GM19351 (cell line): ENCODE measurements at regions not wholly inside any gene's neighbourhood (a gene's known extent, or its start where the extent isn't known, plus 50 kb on each side); places are given as distances from the start of the nearest gene placed in this dataset.
"Not testable (repeated sequence)": the region's sequence is repeated elsewhere in the genome, so short reads cannot be mapped to it uniquely, and the experiment has no call there.

ENCODE experiments used
- ATAC-seq: cut with Tn5 transposase; IDR thresholded peaks from one replicate; pipeline ENCODE4 v1.9.1; 2021; ENCODE audit warnings: mild to moderate bottlenecking, moderate library complexity; ENCODE audit not compliant: unreplicated experiment

DNA sequence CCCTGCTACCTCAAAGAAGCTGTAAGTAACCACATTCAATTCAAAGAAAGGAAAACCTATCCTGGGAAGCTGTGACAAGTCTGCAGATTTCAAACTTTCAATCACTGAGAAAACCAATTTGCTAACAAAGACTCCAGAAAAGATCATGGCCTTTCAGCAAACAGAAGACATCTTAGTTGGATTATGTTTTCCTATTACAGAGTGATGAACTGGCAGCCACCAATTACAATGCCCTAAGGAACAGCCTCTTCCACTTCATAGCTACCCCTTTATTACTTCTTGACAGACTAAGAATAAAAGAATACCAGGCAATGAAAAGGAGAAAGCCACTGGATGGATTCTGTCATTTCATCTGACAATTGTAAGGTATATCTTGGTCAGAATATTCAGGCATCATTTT lies 128.2 kb upstream of the RASEF start:
- no peak for ATAC-seq

DNA sequence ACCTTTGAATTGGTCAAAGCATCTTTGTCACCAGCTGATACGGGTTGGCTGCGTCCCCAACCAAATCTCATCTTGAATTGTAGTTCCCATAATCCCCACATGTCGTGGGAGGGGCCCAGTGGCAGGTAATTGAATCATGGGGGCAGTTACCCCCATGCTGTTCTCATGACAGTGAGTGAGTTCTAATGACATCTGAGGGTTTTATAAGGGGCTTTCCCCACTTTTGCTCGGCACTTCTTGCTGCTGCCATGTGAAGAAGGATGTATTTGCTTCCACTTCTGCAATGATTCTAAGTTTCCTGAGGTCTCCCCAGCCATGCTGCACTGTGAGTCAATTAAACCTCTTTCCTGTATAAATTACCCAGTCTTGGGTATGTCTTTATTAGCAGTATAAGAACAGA lies 126.1 kb upstream of the RASEF start:
- ATAC-seq, result not testable (repeated sequence)

DNA sequence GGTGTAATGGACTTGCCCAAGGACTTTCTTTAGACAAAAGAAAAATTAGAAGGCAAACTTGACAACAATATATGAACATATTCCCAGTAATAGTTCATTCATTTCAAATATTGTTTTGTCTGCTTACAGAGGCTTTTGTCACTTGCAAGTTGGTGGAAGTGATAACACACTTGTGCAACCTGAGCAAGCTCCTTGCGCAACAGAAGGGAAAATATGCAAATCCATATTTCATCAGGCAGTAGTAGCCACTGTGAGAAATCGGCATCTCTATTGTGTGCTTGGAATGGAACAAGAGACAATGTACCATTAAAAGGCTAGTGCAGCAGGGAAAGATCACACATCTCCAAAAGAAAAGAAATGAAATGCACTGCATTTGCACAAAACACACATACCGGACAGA lies 125.3 kb upstream of the RASEF start:
- no peak for ATAC-seq

DNA sequence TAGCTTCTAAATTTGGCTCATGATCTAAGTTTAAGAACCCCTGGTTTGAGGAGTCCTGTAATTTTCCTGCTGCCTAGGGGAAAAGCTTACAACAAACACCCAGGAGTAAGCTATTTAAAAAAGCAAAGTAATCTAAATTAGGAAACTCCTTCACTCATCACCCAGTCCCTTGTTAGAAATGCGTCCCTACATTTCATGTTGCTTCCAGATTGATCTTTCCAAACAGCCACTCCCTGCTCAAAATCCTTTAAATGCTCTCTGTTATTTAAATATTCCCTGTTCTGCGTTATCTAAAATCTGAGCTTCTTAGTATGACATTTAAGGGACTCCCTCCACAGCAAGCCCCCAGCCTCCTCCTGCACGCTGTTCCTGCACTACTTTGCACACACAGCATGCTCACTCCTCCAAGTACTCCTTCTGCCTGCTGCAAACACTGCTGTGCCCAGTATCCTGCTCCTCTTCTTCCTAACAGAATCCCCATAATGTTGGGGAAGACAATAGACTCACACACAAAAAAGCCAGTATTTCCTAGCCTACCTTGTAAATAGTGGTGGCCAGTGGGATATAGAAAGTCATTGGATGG lies 123.3 kb upstream of the RASEF start:
- no peak for ATAC-seq

DNA sequence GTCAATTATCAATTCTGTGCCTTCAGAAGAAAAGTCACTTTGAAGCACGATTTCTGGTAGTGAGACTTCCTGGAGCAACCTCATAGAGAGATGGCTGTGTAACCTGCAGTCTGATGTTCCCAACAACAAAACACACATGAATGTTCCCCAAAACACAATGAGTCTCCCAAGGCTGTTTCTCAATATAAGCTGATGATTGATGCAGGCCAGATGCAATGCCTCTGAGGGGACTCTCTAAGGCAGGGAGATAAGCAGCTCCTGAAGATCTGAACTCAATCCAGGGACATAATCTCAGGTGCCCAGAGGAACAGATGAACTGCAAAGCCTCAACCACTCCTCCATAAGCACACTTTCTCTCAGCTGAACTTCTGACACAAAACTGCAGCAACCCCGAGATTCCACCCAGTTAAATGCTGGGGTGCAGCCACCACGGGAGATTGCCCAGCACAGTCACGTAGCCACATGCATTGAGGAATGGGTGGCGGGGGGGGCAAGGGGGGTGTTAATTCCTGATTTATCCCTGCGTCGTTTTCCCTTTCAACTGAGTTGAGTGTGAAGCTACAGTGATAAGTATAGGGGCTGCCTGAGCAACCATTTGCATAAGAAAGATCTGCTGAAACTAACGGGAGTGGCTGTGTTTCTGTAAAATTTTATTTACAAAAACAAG lies 122.7 kb upstream of the RASEF start:
- ATAC-seq, result no peak

DNA sequence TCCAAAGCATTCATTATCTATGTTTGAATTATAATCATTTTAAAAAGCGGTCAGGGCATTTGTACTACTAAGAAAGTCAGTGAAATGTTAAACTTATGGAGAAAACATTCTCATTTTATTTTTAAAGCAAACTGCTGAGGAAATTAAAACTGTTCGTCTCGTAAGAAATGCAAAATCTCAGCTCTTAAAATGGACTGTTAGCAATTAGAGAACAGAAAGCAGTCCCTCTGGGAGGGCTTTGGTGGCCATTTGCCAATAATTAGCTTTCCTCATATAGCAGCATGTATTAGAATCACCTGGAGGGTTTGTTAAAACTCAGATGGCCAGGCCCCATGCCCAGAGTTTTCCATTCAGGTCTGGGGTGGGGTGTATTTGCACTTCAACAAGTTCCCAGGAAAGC lies 120.7 kb upstream of the RASEF start:
- no peak for ATAC-seq

DNA sequence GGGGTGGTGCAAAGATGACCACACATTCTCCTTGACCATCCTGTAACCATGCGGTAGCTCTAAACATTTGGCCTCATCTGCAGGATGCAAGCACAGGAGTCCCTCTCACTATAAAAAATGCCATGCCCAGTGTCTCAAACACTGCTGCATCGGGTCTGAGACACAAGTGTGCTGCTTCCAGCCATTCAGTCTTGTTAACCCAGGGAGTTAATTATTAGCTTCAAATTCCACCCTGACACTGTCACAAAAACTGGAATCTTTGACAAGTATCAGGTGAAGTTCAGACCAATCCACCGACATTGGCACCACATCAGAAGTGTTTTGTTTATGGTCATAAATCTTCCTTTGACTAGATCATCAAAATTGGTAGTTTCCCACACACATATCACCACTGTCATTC lies 119.1 kb upstream of the RASEF start:
- ATAC-seq, result no peak

DNA sequence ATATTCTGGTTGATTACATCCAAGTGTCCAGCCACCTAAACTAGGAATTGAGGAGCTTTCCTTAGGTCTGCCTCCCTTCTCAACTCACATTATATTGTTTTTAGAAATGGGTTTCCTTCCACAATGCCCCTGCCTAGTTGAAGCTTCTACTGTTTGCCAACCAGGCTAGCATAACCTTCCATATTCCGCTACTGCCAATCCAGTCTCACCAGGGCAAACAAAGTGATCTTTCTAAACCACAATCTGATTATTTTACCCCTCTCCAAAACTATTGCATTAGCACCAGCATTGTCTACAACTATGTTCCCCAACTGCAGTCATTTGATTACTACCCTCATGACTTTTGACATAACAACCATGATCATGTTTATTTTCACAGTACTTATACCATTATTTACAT lies 115.8 kb upstream of the RASEF start:
- no peak for ATAC-seq

DNA sequence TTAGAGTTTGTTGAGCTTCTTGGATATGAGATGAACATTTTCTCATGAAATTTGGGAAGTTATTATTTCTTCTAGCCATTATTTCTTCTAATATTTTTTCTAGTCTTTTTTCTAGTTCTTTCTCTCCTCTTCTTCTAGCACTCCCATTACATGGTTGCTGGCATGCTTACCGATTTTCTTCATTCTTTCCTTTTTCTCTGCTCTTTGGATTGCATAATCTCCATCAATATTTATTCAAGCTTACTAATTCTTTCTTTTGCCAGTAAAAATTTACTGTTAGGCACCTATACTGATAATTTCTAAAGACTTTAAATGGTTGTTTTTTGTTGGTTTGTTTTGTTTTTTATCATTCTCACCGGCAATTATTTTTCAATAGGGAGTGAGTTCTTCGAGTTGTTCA lies 114.8 kb upstream of the RASEF start:
- ATAC-seq, result no peak

DNA sequence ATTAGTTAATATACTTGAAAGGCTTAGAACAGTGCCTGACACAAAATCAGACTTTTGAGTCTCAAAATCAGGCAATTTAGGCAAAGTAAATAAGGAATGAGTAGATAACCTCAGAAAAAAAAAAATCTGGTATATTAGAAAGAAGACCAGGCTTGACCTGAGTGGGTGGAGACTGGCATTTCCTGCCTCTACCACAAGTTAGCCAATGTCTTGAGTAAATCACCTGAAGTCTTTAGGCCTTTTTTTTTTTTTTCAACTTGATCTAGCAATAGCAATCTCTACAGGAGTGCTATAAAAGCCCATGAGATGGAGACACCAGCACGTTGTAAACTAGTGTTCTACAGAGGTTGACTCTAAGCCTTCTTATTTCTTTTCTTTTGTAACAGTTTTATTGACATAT lies 104.2 kb upstream of the RASEF start:
- ATAC-seq, result no peak

DNA sequence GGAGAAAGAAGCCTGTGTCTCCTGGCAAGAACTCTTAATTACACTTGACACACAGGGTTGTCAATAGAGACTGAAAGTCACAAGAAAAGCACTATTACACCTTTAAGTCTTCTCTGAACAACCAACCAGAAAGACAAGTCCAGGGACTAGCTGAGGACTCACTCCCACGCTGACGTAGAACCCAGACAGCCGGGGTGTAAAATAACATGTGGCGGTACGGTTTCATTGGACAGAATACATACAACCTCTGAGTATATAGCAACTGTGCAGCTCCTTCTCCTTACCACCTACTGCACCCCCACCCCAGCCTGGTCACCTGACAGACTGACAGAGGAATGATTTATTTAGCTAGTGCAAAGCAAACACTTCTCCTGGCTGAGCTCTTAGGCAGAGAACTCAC lies 103.4 kb upstream of the RASEF start:
- ATAC-seq, result no peak

DNA sequence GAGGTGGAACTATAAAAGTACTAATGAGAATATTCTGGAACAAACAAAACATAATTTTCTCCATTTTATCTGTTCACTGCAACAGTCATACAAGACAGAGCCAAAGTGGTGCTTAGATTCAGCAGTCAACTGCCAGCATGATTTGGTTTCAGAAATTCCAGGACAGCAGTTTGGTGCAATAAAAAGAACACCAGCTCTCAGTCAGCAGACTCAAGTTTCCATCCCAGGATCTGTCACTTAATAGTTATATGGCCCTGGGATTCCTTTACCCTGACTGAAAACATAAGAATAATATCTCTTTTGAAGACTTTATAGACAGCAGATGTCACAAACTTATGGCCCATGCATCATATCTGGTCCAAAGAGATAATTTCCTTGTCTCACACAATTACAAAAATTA lies 92.8 kb upstream of the RASEF start:
- ATAC-seq, result no peak

DNA sequence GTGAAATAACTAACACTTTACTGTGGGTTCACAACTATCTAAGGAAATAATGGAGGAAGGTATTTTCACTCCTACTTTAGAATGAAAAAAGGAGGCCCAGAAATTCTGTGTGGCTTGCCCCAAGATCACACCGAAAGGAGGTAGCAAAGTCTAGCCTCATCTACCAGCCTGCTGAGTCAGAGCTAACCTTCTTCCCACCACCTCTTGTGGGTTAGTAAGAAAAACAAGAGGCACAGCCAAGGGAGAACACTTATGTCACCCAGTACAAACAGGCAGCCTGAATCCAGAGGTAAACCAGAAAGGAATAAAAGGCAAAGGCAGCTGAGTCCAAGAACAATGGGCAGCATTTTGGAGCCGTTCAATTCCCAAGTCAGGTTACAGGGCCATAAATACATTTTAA lies 91.9 kb upstream of the RASEF start:
- ATAC-seq, result peak; percentile 24

DNA sequence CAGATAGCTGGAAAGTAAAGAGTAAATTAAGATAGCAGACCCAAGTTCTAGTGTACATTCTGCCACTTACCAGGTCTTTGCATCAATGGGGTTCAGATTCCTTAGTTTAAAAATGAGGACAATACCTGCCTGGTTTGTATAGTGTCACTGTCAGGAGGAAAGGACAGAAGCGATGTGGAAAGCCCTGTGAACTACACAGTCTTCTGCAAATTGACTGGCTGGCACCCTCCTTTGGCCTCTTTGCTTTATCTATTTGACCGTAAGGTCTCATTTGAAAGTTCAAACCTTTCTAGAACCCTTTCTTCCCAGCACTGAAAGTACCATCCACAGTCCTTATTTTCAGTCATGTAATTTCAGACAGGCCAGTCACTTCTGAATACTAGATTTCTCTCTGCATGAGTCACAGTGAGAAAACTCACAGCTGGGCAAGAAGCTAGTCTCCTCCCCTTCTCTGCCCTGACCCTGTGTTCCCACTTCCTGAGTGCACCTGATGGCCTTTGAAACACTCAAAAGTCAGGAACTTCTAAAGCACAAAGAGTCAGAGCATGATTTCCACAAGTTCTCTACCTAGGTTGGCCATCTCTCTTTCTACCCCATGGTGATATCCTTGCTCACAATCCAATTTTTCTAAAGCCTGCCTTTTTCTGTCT lies 91.3 kb upstream of the RASEF start:
- peak; percentile 94 for ATAC-seq

DNA sequence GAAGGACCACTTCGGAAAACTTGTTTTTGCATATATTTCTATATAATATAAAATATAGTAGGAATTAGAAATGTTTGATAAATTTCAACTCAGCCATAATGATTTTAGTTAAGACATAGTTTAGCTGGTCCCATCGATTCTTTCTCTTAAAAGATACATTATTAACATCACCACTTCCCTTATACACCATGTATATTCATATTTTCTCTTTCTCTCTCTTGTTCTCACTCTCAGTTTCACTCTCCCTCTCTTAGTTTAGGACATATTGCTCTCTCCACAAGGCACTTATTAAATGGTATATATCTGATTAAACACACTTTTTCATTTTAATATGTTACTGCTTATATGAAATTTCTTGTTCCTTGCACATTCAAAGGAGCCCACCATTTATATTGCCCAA lies 90.1 kb upstream of the RASEF start:
- no peak for ATAC-seq

DNA sequence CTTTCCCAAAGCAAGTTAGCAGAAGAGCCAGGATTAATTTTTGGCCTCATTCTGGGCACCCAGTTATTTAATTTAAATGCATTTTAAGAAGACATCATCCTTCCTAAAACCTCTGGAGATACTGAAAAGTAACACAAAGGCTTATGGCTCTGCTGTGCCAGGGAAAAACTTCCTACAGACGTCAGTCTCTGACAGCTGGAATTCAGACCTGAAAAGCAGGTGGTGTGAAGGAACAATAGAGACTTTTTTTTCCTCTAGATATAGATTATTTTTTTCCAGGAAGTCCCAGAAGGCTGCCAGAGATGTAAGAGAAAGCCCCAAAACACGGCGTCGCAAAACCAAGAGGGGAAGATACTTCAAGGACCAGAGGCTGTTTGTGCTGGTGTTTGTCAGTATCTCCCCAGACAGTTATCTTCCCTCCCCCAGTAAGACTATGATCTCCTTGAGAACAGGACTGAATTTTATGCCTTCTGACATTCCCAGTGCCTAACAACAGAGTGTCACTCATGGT lies 88.7 kb upstream of the RASEF start:
- no peak for ATAC-seq

DNA sequence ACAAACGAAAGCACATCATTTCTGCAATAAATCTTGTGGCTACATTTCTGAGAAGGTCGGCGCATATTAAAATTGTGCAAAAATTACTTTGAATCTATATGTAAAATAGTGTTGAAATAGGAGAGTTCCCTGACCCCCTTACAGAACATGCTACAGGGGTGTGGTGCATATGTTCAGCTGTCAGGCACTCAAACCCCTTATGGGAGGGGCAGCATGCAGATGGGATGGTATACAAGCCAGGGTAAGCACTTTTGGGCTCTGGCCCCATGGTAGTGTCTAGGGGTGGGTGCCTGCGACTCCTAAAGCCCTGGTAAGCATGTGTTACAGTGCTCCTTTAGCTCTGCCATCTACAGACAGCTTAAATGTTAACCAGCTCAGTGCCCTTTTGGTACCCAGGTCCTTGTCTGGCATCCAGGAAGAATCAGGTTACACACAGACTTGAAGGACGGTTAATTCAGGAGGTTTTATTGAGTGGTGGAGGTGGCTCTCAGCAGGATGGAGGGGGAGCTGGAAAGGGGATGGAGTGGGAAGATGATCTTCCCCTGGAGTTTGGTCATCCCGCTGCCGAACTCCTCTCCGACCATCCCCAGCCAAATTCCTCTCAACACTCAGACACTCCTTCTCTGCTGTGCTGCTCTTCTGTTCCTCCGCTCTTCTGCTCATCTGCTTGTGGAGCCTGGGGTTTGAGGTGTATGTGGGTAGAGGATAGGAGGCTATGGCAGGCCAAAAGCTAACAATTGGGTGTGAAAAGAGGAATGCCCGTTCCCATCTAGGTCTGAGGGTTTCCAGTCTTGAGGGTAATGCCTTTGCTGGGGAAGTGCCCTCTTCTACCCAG lies 84.6 kb upstream of the RASEF start:
- ATAC-seq, result no peak

DNA sequence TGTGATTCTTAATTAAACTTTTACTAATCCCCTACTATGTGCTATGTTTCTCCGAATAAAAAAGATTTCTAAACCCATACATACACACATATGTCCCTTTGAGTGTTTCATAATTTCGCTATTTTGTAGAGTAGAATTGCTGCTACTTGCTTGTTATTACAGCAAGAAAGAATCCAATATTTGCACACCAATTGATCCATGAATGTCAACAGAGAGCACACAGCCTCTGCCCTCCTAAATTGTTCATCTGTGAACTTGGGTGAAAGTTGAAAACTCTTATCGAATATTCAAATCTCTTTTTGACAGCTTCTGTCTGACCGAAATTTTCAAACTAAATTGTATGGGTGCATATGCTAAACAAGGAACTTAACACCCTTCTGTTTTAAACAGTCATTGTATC lies 83.4 kb upstream of the RASEF start:
- no peak for ATAC-seq

DNA sequence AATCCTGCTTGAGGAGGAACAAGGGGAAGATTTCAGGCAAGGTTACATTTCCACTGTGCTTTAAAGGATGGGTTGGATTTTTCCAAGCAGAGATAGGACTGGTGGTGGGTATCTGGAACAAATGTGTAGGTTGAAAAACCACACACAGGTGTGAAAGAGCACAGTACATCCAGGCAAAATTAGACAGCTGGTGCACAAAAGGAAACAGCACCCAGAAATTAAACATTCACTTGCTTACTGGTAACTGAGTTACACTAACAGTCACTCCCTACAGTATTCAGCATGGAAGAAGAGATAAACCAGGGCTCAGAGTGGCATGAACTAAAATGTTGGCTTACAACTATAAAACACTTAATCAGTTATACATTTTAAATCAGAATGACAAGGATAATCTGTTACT lies 81.5 kb upstream of the RASEF start:
- no peak for ATAC-seq

DNA sequence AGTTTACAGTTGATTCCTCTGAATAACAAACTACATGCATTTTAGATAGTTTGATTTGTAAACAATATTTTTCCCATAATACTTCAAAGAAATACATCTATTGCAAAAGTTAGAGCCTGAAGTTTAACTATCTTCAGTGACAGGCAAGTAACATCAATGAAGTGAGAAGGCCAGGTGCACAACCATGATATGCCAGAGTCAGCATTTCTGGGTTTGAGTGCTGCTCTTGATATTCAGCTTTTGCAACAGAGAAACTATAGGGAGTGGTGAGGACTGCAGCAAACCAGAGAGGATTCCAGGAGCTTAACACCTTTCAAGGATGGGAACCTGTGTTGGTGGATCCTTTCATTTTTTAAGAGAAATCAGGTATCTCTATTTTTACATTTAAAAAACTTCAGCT lies 79.4 kb upstream of the RASEF start:
- no peak for ATAC-seq

DNA sequence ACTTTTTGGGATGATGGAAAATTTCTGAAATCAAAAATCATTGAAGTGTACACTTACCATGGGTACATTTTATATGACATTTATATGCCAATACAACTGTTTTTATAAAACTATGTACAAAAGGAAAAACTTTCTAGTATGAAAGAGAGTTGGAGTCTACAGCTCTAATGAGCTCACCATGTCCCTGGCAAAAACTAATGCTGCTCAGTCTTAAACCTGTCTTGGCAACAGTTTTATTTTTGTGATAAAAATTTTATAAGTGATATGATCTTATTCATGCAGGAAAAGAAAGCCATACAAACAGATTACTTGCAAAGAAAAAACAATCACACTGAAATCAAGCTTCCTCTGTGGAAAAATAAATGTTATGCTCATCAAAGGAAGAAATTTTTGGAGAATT lies 78.9 kb upstream of the RASEF start:
- no peak for ATAC-seq

DNA sequence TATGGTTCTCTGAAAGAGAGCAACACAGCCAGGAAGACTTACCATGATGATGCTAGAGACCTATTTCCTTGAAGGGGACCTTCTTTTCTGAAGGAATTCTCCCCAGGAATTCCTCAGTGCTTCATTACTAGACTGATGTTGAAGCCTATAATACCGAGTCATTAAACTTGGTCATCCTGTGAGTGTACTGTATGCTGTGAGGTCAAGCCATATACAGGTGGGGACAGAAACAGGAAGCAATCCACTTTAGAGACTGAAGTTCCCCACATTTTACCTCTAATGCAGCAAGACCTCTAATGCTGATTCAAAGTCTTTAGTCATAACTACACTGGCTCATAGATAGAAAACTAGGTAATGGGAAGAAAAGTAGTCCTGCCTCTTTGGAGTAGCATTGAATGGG lies 77.1 kb upstream of the RASEF start:
- ATAC-seq, result no peak
